WTC11 (cell line): ENCODE measurements at regions not wholly inside any gene's neighbourhood (a gene's known extent, or its start where the extent isn't known, plus 50 kb on each side); places are given as distances from the start of the nearest gene placed in this dataset.

ENCODE experiments used
- ATAC-seq: fragments of 200-7000 bp; cut with Tn5 transposase; 2 replicates; pipeline ENCODE4 v1.10.0; 2021; ENCODE audit warnings: mild to moderate bottlenecking, moderate library complexity
- CTCF ChIA-PET: fragments of 300-600 bp; sonication (Branson Sonifier 250); formaldehyde crosslinking; loops from one replicate; lab custom pipeline; 2021; ENCODE audit warnings: antibody characterized with exemption; lab: Charles Lee
- POLR2A ChIA-PET: fragments of 350-600 bp; sonication (Branson Sonifier 250); formaldehyde crosslinking; loops from one replicate; lab custom pipeline; 2021; ENCODE audit warnings: antibody characterized with exemption; lab: Charles Lee
- DNase-seq: peaks from one replicate; pipeline ENCODE4 v3.0.0; 2021; ENCODE audit warnings: low spot score
- H3K27ac Mint-ChIP-seq: 2 replicates; pipeline ENCODE4 v1.8.0; 2021; ENCODE audit warnings: mixed read lengths
- H3K27me3 Mint-ChIP-seq: 2 replicates; pipeline ENCODE4 v1.8.0; 2021; ENCODE audit warnings: low read depth, mild to moderate bottlenecking, moderate library complexity, mixed read lengths
- H3K36me3 Mint-ChIP-seq: 2 replicates; pipeline ENCODE4 v1.8.0; 2021; ENCODE audit warnings: mixed read lengths
- H3K4me1 Mint-ChIP-seq: 2 replicates; pipeline ENCODE4 v1.8.0; 2022; ENCODE audit warnings: mixed read lengths
- H3K4me3 Mint-ChIP-seq: 2 replicates; pipeline ENCODE4 v1.8.0; 2021; ENCODE audit warnings: mild to moderate bottlenecking, moderate library complexity, mixed read lengths
- H3K9me3 Mint-ChIP-seq: 2 replicates; pipeline ENCODE4 v1.8.0; 2021; ENCODE audit warnings: mixed read lengths
- GABPB1 ChIP-seq: sonication (generic); formaldehyde crosslinking; IDR thresholded peaks from 2 replicates; pipeline ENCODE4 v1.8.1; 2023; ENCODE audit warnings: mild to moderate bottlenecking, missing genetic modification reagents
- GRHL2 ChIP-seq: fragments of 250-450 bp; sonication (Bioruptor Pico); IDR thresholded peaks from 2 replicates; pipeline ENCODE4 v1.8.0; 2022; ENCODE audit warnings: mild to moderate bottlenecking, moderate library complexity; ENCODE audit not compliant: insufficient replicate concordance, severe bottlenecking
- GTF2I ChIP-seq: fragments of 250-450 bp; sonication (Bioruptor Pico); conservative IDR thresholded peaks from 2 replicates; pipeline ENCODE4 v1.4.0; 2021; ENCODE audit warnings: mild to moderate bottlenecking
- NFATC4 ChIP-seq: fragments of 250-450 bp; sonication (Bioruptor Pico); IDR thresholded peaks from 2 replicates; pipeline ENCODE4 v1.9.0; 2021; ENCODE audit warnings: mild to moderate bottlenecking
- NFE2L1 ChIP-seq: sonication (generic); formaldehyde crosslinking; IDR thresholded peaks from 2 replicates; pipeline ENCODE4 v1.8.1; 2023; ENCODE audit warnings: missing genetic modification reagents
- NFYB ChIP-seq: sonication (generic); formaldehyde crosslinking; conservative IDR thresholded peaks from 2 replicates; pipeline ENCODE4 v1.8.0; 2022; ENCODE audit warnings: low read depth, missing genetic modification reagents
- NR3C1 ChIP-seq: sonication (generic); formaldehyde crosslinking; conservative IDR thresholded peaks from 2 replicates; pipeline ENCODE4 v1.8.1; 2023; ENCODE audit warnings: low read depth, mild to moderate bottlenecking, missing genetic modification reagents
- OVOL2 ChIP-seq: fragments of 250-450 bp; sonication (Bioruptor Pico); IDR thresholded peaks from 2 replicates; pipeline ENCODE4 v1.9.0; 2021; ENCODE audit warnings: mild to moderate bottlenecking, borderline replicate concordance
- SP1 ChIP-seq: sonication (generic); formaldehyde crosslinking; conservative IDR thresholded peaks from 2 replicates; pipeline ENCODE4 v1.8.1; 2022; ENCODE audit warnings: missing genetic modification reagents
- TP53 ChIP-seq: sonication (generic); formaldehyde crosslinking; IDR thresholded peaks from 2 replicates; pipeline ENCODE4 v1.8.1; 2023; ENCODE audit warnings: mild to moderate bottlenecking, missing genetic modification reagents
- ZNF138 ChIP-seq: sonication (generic); formaldehyde crosslinking; conservative IDR thresholded peaks from 2 replicates; pipeline ENCODE4 v1.8.1; 2022; ENCODE audit warnings: mild to moderate bottlenecking, moderate library complexity, missing genetic modification reagents
- ZNF396 ChIP-seq: fragments of 250-450 bp; sonication (Bioruptor Pico); IDR thresholded peaks from 2 replicates; pipeline ENCODE4 v1.8.0; 2021; ENCODE audit warnings: mild to moderate bottlenecking, moderate library complexity, borderline replicate concordance
- TF ChIP-seq, protein P1 (sequence below): fragments of 250-450 bp; sonication (Bioruptor Pico); conservative IDR thresholded peaks from 2 replicates; pipeline ENCODE4 v1.9.0; 2021; ENCODE audit warnings: mild to moderate bottlenecking
- TF ChIP-seq, protein P2 (sequence below): sonication (generic); formaldehyde crosslinking; IDR thresholded peaks from 2 replicates; pipeline ENCODE4 v1.8.0; 2023; ENCODE audit warnings: missing genetic modification reagents
- TF ChIP-seq, protein P3 (sequence below): fragments of 250-450 bp; sonication (Bioruptor Pico); IDR thresholded peaks from 2 replicates; pipeline ENCODE4 v1.9.0; 2021; ENCODE audit warnings: mild to moderate bottlenecking
- TF ChIP-seq, protein P4 (sequence below): sonication (generic); formaldehyde crosslinking; IDR thresholded peaks from 2 replicates; pipeline ENCODE4 v1.8.1; 2023; ENCODE audit warnings: mild to moderate bottlenecking, moderate library complexity, missing genetic modification reagents
- TF ChIP-seq, protein P5 (sequence below): sonication (generic); formaldehyde crosslinking; conservative IDR thresholded peaks from 2 replicates; pipeline ENCODE4 v1.8.1; 2023; ENCODE audit warnings: mild to moderate bottlenecking, low read depth, missing genetic modification reagents, moderate library complexity
- TF ChIP-seq, protein P6 (sequence below): sonication (generic); formaldehyde crosslinking; IDR thresholded peaks from 2 replicates; pipeline ENCODE4 v1.8.1; 2023; ENCODE audit warnings: mild to moderate bottlenecking, missing genetic modification reagents, moderate library complexity
- TF ChIP-seq, protein P7 (sequence below): sonication (generic); formaldehyde crosslinking; IDR thresholded peaks from 2 replicates; pipeline ENCODE4 v1.8.1; 2023; ENCODE audit warnings: mild to moderate bottlenecking, missing genetic modification reagents
- TF ChIP-seq, protein P8 (sequence below): sonication (generic); formaldehyde crosslinking; IDR thresholded peaks from 2 replicates; pipeline ENCODE4 v1.8.0; 2022; ENCODE audit warnings: mild to moderate bottlenecking, missing genetic modification reagents
- TF ChIP-seq, protein P9 (sequence below): fragments of 250-450 bp; sonication (Bioruptor Pico); IDR thresholded peaks from 2 replicates; pipeline ENCODE4 v2.1.2; 2022; ENCODE audit warnings: mild to moderate bottlenecking, moderate library complexity

DNA sequence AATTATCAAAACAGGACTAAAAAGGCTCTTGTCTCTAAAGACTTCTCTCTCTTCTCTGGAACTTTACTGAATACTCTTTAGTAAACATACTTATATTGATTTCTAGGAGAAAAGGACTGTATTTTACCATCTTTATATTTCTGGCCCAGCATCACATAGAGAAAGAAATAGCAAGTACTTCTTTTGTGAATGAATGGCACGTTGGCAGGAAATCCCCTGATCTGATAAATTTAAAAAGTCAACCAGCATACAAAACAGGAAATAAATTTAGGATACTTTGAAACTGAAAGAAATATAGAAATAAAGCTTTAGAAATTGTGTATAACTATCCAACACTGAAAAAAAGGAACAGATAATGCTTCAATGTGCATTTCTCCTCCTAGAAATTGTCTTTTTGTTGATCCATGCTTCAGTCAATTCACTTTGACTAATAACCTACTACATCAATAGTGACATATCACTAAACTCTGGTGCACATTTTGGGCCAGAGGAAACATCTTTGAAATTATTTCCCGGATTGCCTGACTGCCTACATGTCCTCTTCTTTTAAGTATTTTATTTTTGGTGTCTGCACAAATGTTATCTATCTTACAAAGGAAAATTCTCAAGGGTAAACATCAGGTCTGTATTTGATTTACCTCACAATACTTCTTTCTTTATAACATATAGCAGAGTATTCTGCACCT is 183.5 kb upstream of the FSTL5 start (continued):
- TF ChIP-seq, protein P1, sequence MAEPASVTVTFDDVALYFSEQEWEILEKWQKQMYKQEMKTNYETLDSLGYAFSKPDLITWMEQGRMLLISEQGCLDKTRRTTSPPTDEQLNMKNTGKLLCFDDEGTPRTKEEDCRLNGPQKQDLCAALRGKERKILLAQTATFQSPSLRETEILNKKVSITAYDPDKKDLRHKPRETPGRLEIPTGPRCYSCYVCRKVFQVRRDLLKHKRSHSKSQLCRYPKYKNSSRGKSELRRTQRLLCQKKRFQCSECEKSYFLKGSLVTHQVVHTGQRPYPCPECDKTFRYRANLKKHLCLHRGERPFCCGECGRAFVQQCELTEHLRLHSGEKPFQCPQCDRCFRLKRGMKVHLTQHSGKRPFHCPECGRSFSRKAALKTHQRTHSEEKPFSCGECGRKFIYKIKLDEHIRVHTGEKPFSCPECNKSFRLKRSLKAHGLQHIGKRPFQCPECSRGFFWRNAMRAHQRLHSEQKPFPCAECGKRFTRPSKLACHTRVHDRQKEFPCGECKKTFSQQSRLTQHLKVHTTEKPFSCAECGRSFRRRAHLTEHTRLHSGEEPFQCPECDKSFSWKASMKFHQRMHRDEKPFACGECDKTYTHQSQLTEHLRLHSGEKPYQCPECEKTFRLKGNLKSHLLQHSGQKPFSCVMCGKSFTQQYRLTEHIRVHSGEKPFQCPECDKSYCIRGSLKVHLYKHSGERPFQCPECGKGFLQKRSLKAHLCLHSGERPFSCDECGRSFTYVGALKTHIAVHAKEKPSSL (CRISPR knock-in tag) = no peak
- TF ChIP-seq TP53 (no peak), ZNF138 (CRISPR knock-in tag) (no peak), OVOL2 (CRISPR knock-in tag) (no peak), GTF2I (CRISPR knock-in tag) (no peak), SP1 (CRISPR knock-in tag) (no peak), GABPB1 (CRISPR knock-in tag) (no peak)
- TF ChIP-seq, protein P2, sequence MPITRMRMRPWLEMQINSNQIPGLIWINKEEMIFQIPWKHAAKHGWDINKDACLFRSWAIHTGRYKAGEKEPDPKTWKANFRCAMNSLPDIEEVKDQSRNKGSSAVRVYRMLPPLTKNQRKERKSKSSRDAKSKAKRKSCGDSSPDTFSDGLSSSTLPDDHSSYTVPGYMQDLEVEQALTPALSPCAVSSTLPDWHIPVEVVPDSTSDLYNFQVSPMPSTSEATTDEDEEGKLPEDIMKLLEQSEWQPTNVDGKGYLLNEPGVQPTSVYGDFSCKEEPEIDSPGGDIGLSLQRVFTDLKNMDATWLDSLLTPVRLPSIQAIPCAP (CRISPR knock-in tag) = no peak
- TF ChIP-seq, protein P3, sequence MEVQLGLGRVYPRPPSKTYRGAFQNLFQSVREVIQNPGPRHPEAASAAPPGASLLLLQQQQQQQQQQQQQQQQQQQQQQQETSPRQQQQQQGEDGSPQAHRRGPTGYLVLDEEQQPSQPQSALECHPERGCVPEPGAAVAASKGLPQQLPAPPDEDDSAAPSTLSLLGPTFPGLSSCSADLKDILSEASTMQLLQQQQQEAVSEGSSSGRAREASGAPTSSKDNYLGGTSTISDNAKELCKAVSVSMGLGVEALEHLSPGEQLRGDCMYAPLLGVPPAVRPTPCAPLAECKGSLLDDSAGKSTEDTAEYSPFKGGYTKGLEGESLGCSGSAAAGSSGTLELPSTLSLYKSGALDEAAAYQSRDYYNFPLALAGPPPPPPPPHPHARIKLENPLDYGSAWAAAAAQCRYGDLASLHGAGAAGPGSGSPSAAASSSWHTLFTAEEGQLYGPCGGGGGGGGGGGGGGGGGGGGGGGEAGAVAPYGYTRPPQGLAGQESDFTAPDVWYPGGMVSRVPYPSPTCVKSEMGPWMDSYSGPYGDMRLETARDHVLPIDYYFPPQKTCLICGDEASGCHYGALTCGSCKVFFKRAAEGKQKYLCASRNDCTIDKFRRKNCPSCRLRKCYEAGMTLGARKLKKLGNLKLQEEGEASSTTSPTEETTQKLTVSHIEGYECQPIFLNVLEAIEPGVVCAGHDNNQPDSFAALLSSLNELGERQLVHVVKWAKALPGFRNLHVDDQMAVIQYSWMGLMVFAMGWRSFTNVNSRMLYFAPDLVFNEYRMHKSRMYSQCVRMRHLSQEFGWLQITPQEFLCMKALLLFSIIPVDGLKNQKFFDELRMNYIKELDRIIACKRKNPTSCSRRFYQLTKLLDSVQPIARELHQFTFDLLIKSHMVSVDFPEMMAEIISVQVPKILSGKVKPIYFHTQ (CRISPR knock-in tag) = no peak
- TF ChIP-seq, protein P4, sequence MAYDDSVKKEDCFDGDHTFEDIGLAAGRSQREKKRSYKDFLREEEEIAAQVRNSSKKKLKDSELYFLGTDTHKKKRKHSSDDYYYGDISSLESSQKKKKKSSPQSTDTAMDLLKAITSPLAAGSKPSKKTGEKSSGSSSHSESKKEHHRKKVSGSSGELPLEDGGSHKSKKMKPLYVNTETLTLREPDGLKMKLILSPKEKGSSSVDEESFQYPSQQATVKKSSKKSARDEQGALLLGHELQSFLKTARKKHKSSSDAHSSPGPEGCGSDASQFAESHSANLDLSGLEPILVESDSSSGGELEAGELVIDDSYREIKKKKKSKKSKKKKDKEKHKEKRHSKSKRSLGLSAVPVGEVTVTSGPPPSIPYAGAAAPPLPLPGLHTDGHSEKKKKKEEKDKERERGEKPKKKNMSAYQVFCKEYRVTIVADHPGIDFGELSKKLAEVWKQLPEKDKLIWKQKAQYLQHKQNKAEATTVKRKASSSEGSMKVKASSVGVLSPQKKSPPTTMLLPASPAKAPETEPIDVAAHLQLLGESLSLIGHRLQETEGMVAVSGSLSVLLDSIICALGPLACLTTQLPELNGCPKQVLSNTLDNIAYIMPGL (CRISPR knock-in tag) = no peak
- TF ChIP-seq, protein P5, sequence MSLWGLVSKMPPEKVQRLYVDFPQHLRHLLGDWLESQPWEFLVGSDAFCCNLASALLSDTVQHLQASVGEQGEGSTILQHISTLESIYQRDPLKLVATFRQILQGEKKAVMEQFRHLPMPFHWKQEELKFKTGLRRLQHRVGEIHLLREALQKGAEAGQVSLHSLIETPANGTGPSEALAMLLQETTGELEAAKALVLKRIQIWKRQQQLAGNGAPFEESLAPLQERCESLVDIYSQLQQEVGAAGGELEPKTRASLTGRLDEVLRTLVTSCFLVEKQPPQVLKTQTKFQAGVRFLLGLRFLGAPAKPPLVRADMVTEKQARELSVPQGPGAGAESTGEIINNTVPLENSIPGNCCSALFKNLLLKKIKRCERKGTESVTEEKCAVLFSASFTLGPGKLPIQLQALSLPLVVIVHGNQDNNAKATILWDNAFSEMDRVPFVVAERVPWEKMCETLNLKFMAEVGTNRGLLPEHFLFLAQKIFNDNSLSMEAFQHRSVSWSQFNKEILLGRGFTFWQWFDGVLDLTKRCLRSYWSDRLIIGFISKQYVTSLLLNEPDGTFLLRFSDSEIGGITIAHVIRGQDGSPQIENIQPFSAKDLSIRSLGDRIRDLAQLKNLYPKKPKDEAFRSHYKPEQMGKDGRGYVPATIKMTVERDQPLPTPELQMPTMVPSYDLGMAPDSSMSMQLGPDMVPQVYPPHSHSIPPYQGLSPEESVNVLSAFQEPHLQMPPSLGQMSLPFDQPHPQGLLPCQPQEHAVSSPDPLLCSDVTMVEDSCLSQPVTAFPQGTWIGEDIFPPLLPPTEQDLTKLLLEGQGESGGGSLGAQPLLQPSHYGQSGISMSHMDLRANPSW (CRISPR knock-in tag) = no peak
- TF ChIP-seq, protein P6, sequence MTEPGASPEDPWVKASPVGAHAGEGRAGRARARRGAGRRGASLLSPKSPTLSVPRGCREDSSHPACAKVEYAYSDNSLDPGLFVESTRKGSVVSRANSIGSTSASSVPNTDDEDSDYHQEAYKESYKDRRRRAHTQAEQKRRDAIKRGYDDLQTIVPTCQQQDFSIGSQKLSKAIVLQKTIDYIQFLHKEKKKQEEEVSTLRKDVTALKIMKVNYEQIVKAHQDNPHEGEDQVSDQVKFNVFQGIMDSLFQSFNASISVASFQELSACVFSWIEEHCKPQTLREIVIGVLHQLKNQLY (CRISPR knock-in tag) = no peak

DNA sequence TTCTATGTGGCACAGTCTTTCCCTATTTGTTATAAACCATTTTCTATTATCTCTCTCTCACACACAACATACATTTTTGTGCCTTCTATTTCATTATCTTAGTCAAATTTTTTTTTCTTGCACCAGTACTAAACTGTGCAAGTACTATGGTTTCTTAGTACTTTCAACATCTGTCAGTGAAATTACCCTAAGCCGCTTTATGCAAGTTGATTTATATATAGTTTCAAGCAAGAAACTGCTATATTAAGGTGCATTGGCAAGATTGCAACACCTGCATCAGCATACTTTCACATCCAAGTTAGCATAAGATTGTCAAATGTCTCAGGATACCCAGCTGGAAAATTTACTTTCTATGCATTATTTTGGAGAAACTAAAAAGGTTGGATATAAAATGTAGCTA is 180.2 kb upstream of the FSTL5 start:
- no peaks in the 10 kb centered on the region for H3K4me1 Mint-ChIP-seq
- POLR2A ChIA-PET = no interaction called here
- no peaks in the 10 kb centered on the region; the same call in 1 of the 2 replicates for H3K36me3 Mint-ChIP-seq
- CTCF ChIA-PET = no interaction called here
- no peaks in the 10 kb centered on the region for H3K27me3 Mint-ChIP-seq
- DNase-seq (no peak), ATAC-seq (no peak)
- H3K27ac Mint-ChIP-seq = no peak overlapping the region
- peaks cover 5% of the 10 kb centered on the region for H3K9me3 Mint-ChIP-seq
- no peak overlapping the region for H3K4me3 Mint-ChIP-seq
- TF ChIP-seq, protein P7, sequence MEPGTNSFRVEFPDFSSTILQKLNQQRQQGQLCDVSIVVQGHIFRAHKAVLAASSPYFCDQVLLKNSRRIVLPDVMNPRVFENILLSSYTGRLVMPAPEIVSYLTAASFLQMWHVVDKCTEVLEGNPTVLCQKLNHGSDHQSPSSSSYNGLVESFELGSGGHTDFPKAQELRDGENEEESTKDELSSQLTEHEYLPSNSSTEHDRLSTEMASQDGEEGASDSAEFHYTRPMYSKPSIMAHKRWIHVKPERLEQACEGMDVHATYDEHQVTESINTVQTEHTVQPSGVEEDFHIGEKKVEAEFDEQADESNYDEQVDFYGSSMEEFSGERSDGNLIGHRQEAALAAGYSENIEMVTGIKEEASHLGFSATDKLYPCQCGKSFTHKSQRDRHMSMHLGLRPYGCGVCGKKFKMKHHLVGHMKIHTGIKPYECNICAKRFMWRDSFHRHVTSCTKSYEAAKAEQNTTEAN = no peak
- TF ChIP-seq ZNF396 (CRISPR knock-in tag) (no peak), GRHL2 (CRISPR knock-in tag) (no peak), NR3C1 (CRISPR knock-in tag) (no peak), NFYB (CRISPR knock-in tag) (no peak), NFATC4 (CRISPR knock-in tag) (no peak), NFE2L1 (CRISPR knock-in tag) (no peak)
- TF ChIP-seq, protein P8, sequence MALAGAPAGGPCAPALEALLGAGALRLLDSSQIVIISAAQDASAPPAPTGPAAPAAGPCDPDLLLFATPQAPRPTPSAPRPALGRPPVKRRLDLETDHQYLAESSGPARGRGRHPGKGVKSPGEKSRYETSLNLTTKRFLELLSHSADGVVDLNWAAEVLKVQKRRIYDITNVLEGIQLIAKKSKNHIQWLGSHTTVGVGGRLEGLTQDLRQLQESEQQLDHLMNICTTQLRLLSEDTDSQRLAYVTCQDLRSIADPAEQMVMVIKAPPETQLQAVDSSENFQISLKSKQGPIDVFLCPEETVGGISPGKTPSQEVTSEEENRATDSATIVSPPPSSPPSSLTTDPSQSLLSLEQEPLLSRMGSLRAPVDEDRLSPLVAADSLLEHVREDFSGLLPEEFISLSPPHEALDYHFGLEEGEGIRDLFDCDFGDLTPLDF (CRISPR knock-in tag) = no peak
- TF ChIP-seq, protein P9, sequence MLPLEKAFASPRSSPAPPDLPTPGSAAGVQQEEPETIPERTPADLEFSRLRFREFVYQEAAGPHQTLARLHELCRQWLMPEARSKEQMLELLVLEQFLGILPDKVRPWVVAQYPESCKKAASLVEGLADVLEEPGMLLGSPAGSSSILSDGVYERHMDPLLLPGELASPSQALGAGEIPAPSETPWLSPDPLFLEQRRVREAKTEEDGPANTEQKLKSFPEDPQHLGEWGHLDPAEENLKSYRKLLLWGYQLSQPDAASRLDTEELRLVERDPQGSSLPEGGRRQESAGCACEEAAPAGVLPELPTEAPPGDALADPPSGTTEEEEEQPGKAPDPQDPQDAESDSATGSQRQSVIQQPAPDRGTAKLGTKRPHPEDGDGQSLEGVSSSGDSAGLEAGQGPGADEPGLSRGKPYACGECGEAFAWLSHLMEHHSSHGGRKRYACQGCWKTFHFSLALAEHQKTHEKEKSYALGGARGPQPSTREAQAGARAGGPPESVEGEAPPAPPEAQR (CRISPR knock-in tag) = no peak
